ENCODE measurements at regions not wholly inside any gene's neighbourhood (a gene's known extent, or its start where the extent isn't known, plus 50 kb on each side); places are given as distances from the start of the nearest gene placed in this dataset.
A peak's percentile ranks its signal among the peaks of the same experiment; 100 is the strongest.

GRCh38 chr7:46687203-46687602, 766.1 kb upstream of the IGFBP3 start:
- no peak for TF ChIP-seq CTCF (conservative IDR thresholded peaks at IDR 0.05)
- Mint-ChIP-seq H3K36me3 (no peaks in the 10 kb centered on the region), H3K27ac (no peak overlapping the region), H3K4me3 (no peak overlapping the region), H3K27me3 (no peaks in the 10 kb centered on the region), H3K9me3 (no peaks in the 10 kb centered on the region), H3K4me1 (ENCODE audit: unreplicated experiment) (no peaks in the 10 kb centered on the region)
- DNase-seq (ENCODE audit: extremely low spot score, unreplicated experiment): no peak

GRCh38 chr7:46685051-46685450, 764.0 kb upstream of the IGFBP3 start:
- Mint-ChIP-seq H3K27me3 (no peaks in the 10 kb centered on the region), H3K36me3 (no peaks in the 10 kb centered on the region), H3K4me1 (ENCODE audit: unreplicated experiment) (no peaks in the 10 kb centered on the region), H3K27ac (no peak overlapping the region), H3K9me3 (no peaks in the 10 kb centered on the region), H3K4me3 (no peak overlapping the region)
- no peak for TF ChIP-seq CTCF (conservative IDR thresholded peaks at IDR 0.05)
- no peak for DNase-seq (ENCODE audit: extremely low spot score, unreplicated experiment)

GRCh38 chr7:46682836-46683624, 762.0 kb upstream of the IGFBP3 start:
- no peak for DNase-seq (ENCODE audit: extremely low spot score, unreplicated experiment)
- Mint-ChIP-seq H3K4me1 (ENCODE audit: unreplicated experiment) (peaks cover 6% of the 10 kb centered on the region), H3K4me3 (no peak overlapping the region), H3K36me3 (no peaks in the 10 kb centered on the region), H3K27ac (no peak overlapping the region), H3K27me3 (no peaks in the 10 kb centered on the region), H3K9me3 (no peaks in the 10 kb centered on the region)
- TF ChIP-seq CTCF (conservative IDR thresholded peaks at IDR 0.05): no peak

- no peak for DNase-seq (ENCODE audit: extremely low spot score, unreplicated experiment)
- H3K4me3 Mint-ChIP-seq: no peak overlapping the region
- H3K4me1 Mint-ChIP-seq (ENCODE audit: unreplicated experiment): peaks cover 6% of the 10 kb centered on the region
- TF ChIP-seq CTCF (conservative IDR thresholded peaks at IDR 0.05): no peak
- H3K36me3 Mint-ChIP-seq: no peaks in the 10 kb centered on the region
- H3K9me3 Mint-ChIP-seq: peaks cover under 1% of the 10 kb centered on the region
- H3K27ac Mint-ChIP-seq: no peak overlapping the region
- no peaks in the 10 kb centered on the region for H3K27me3 Mint-ChIP-seq
Measured at GRCh38 chr7:46681865-46682503, 760.9 kb upstream of the IGFBP3 start.

GRCh38 chr7:46680147-46680546, 759.1 kb upstream of the IGFBP3 start:
- H3K4me1 Mint-ChIP-seq (ENCODE audit: unreplicated experiment): peaks cover 6% of the 10 kb centered on the region
- no peaks in the 10 kb centered on the region for H3K36me3 Mint-ChIP-seq
- DNase-seq (ENCODE audit: extremely low spot score, unreplicated experiment): no peak
- peaks cover 3% of the 10 kb centered on the region for H3K9me3 Mint-ChIP-seq
- TF ChIP-seq CTCF (conservative IDR thresholded peaks at IDR 0.05): no peak
- H3K4me3 Mint-ChIP-seq: no peak overlapping the region
- peak overlapping the region; percentile 46 for H3K27ac Mint-ChIP-seq
- no peaks in the 10 kb centered on the region for H3K27me3 Mint-ChIP-seq
